ENCODE measurements at regions not wholly inside any gene's neighbourhood (a gene's known extent, or its start where the extent isn't known, plus 50 kb on each side); places are given as distances from the start of the nearest gene placed in this dataset.

GRCh38 chr3:71991046-71991445, 206.1 kb upstream of the PROK2 start:
- DNase-seq: no peak

- no peak for DNase-seq
Observed at GRCh38 chr3:71990545-71990944, 205.6 kb upstream of the PROK2 start.

- peak; percentile 47 for DNase-seq
Observed at GRCh38 chr3:71989165-71989564, 204.2 kb upstream of the PROK2 start.

GRCh38 chr3:71987828-71988227, 202.9 kb upstream of the PROK2 start:
- no peak for DNase-seq

GRCh38 chr3:71987089-71987735, 202.3 kb upstream of the PROK2 start:
- no peak for DNase-seq

- DNase-seq: no peak
Observed at GRCh38 chr3:71986606-71987005, 201.7 kb upstream of the PROK2 start.

GRCh38 chr3:71984843-71985613, 200.1 kb upstream of the PROK2 start:
- DNase-seq: peak; percentile 64

- DNase-seq: no peak
Observed at GRCh38 chr3:71983694-71984093, 198.7 kb upstream of the PROK2 start.

- DNase-seq: peak; percentile 95
Observed at GRCh38 chr3:71982506-71983258, 197.7 kb upstream of the PROK2 start.

GRCh38 chr3:71979175-71979574, 194.2 kb upstream of the PROK2 start:
- no peak for DNase-seq

- DNase-seq: no peak
Observed at GRCh38 chr3:71978150-71978721, 193.3 kb upstream of the PROK2 start.

GRCh38 chr3:71977525-71977924, 192.6 kb upstream of the PROK2 start:
- DNase-seq: no peak

GRCh38 chr3:71975573-71975972, 190.6 kb upstream of the PROK2 start:
- DNase-seq: no peak

- no peak for DNase-seq
Observed at GRCh38 chr3:71974786-71975185, 189.8 kb upstream of the PROK2 start.

GRCh38 chr3:71973274-71974030, 188.5 kb upstream of the PROK2 start:
- DNase-seq: peak; percentile 85

GRCh38 chr3:71972031-71972430, 187.1 kb upstream of the PROK2 start:
- DNase-seq: no peak

GRCh38 chr3:71968544-71968943, 183.6 kb upstream of the PROK2 start:
- no peak for DNase-seq

GRCh38 chr3:71966185-71966584, 181.2 kb upstream of the PROK2 start:
- no peak for DNase-seq

GRCh38 chr3:71964170-71964569, 179.2 kb upstream of the PROK2 start:
- no peak for DNase-seq

GRCh38 chr3:71962561-71963240, 177.8 kb upstream of the PROK2 start:
- DNase-seq: no peak

- no peak for DNase-seq
Observed at GRCh38 chr3:71961891-71962290, 176.9 kb upstream of the PROK2 start.

GRCh38 chr3:71961378-71961777, 176.4 kb upstream of the PROK2 start:
- no peak for DNase-seq

Measured in inflammatory macrophage treated with lipopolysaccharide for 4 hours (primary cell).